ENCODE measurements at regions not wholly inside any gene's neighbourhood (a gene's known extent, or its start where the extent isn't known, plus 50 kb on each side); places are given as distances from the start of the nearest gene placed in this dataset.
A peak's percentile ranks its signal among the peaks of the same experiment; 100 is the strongest.

DNA sequence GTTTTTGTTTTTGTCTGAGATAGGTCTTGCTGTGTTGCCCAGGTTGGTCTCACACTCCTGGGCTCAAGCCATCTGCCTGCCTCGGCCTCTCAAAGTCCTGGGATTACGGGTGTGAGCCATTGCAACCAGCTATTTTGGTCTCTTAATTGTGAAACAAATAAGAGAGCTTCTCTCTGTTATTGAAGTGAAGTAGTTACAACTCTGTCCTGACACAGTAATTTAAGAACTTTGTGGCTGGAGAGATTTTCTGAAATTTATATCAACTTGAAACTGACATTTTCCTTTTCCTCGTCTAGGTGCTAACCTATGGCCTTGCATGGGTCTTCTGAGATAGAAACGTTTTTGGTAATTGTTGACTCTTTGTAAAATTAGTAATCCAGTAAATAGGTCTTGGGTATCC lies 122.1 kb upstream of the DOK5 start:
- H3F3A ChIP-seq (ENCODE audit: low read depth), result no peaks in the 10 kb centered on the region
- H3K79me2 ChIP-seq (ENCODE audit: low read depth), result no peaks in the 10 kb centered on the region
- H3K4me2 ChIP-seq, result no peak overlapping the region
- no peaks in the 10 kb centered on the region for H3K9me3 ChIP-seq (ENCODE audit: low read depth)
- peaks cover 5% of the 10 kb centered on the region for H3K4me1 ChIP-seq
- no peak overlapping the region for H3K9ac ChIP-seq
- Mint-ChIP-seq H3K4me3 (no peak overlapping the region), H3K27ac (no peak overlapping the region), H3K4me1 (peaks cover 11% of the 10 kb centered on the region), H3K9me3 (no peaks in the 10 kb centered on the region), H3K36me3 (no peaks in the 10 kb centered on the region), H3K27me3 (ENCODE audit: insufficient read depth, low read depth) (no peaks in the 10 kb centered on the region)
- no peaks in the 10 kb centered on the region for H4K20me1 ChIP-seq (ENCODE audit: low read depth)
- no peak overlapping the region for H3K27ac ChIP-seq
- no peaks in the 10 kb centered on the region for H3K27me3 ChIP-seq
- no peak for DNase-seq (ENCODE audit: low spot score)
- no peak overlapping the region for H2AFZ ChIP-seq (replicated peaks)
- H3K4me3 ChIP-seq, result no peak overlapping the region
- TF ChIP-seq EZH2 (IDR thresholded peaks at IDR 0.05) (no peak), EZH2phosphoT487 (IDR thresholded peaks at IDR 0.05) (no peak)
- TF ChIP-seq, protein P1, sequence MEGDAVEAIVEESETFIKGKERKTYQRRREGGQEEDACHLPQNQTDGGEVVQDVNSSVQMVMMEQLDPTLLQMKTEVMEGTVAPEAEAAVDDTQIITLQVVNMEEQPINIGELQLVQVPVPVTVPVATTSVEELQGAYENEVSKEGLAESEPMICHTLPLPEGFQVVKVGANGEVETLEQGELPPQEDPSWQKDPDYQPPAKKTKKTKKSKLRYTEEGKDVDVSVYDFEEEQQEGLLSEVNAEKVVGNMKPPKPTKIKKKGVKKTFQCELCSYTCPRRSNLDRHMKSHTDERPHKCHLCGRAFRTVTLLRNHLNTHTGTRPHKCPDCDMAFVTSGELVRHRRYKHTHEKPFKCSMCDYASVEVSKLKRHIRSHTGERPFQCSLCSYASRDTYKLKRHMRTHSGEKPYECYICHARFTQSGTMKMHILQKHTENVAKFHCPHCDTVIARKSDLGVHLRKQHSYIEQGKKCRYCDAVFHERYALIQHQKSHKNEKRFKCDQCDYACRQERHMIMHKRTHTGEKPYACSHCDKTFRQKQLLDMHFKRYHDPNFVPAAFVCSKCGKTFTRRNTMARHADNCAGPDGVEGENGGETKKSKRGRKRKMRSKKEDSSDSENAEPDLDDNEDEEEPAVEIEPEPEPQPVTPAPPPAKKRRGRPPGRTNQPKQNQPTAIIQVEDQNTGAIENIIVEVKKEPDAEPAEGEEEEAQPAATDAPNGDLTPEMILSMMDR (IDR thresholded peaks at IDR 0.05), result no peak
- H3K36me3 ChIP-seq, result no peaks in the 10 kb centered on the region

DNA sequence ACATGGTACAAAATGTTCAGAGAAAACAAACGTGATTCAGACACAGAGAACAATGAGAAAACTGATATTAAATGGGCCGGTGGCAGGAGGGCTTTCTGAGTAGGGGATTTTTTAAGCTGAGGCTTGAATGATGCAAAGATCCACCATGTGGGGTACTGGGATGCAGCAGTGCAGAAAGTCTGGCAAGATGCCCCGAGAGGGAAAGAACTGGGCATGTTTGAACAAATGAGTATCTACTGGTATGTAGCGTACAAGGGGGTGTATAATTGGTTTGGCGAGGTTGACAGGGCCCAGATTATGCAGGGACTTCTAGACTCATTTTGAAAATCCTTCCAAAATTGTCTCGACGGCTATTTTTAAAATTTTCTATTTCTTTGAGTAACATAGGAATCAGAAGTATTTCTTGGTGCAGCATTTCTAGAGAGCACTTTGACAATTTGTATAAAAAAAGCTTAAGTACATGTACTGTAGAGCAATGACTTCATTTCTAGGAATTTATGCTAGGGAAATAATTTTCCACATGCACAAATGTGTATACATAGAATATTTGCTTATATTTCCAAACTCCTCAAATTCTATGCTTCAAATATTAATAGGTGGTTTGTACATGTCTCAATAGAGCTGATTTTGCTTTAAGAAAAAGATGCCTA lies 119.6 kb upstream of the DOK5 start:
- Mint-ChIP-seq H3K27me3 (ENCODE audit: insufficient read depth, low read depth) (no peaks in the 10 kb centered on the region), H3K9me3 (peaks cover 2% of the 10 kb centered on the region), H3K36me3 (no peaks in the 10 kb centered on the region), H3K4me1 (peaks cover 11% of the 10 kb centered on the region), H3K27ac (no peak overlapping the region), H3K4me3 (no peak overlapping the region)
- no peak overlapping the region for H3K27ac ChIP-seq
- H3K9ac ChIP-seq, result no peak overlapping the region
- H3K36me3 ChIP-seq, result no peaks in the 10 kb centered on the region
- H3K4me2 ChIP-seq, result no peak overlapping the region
- H2AFZ ChIP-seq (replicated peaks), result no peak overlapping the region
- peaks cover 6% of the 10 kb centered on the region for H3K4me1 ChIP-seq
- H3F3A ChIP-seq (ENCODE audit: low read depth), result no peaks in the 10 kb centered on the region
- TF ChIP-seq EZH2phosphoT487 (IDR thresholded peaks at IDR 0.05) (no peak), EZH2 (IDR thresholded peaks at IDR 0.05) (no peak)
- TF ChIP-seq, protein P1 (IDR thresholded peaks at IDR 0.05), result no peak
- H3K4me3 ChIP-seq, result no peak overlapping the region
- no peak for DNase-seq (ENCODE audit: low spot score)
- H3K9me3 ChIP-seq (ENCODE audit: low read depth), result no peaks in the 10 kb centered on the region
- H4K20me1 ChIP-seq (ENCODE audit: low read depth), result no peaks in the 10 kb centered on the region
- H3K79me2 ChIP-seq (ENCODE audit: low read depth), result no peaks in the 10 kb centered on the region
- no peaks in the 10 kb centered on the region for H3K27me3 ChIP-seq

DNA sequence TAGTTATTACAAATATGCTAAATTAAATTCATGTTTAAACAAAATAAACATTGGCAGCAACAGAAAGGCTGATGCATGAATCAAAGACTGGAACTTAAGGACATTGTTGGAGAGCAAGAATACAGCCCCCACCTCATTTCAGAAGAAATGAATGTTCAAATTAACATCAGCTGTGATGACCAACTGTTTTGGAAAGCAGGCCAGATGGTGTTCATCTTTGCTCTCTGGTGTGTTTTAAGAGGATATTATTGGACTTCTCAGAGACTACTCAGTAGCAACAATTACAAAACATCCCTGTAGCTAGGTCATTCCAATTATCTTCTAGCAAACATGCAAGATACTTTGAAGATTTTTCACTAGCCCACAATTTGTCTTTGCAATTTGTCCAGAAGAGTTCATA lies 118.6 kb upstream of the DOK5 start:
- H3K27me3 Mint-ChIP-seq (ENCODE audit: insufficient read depth, low read depth), result no peaks in the 10 kb centered on the region
- H3F3A ChIP-seq (ENCODE audit: low read depth), result no peaks in the 10 kb centered on the region
- peaks cover 11% of the 10 kb centered on the region for H3K4me1 Mint-ChIP-seq
- no peaks in the 10 kb centered on the region for H3K36me3 Mint-ChIP-seq
- no peak for DNase-seq (ENCODE audit: low spot score)
- no peaks in the 10 kb centered on the region for H3K79me2 ChIP-seq (ENCODE audit: low read depth)
- no peak overlapping the region for H3K4me3 ChIP-seq
- peaks cover 2% of the 10 kb centered on the region for H3K9me3 Mint-ChIP-seq
- peak overlapping the region; percentile 13 for H2AFZ ChIP-seq (replicated peaks)
- no peak overlapping the region for H3K27ac Mint-ChIP-seq
- H3K27ac ChIP-seq, result no peak overlapping the region
- no peak overlapping the region for H3K9ac ChIP-seq
- H3K36me3 ChIP-seq, result no peaks in the 10 kb centered on the region
- no peaks in the 10 kb centered on the region for H3K27me3 ChIP-seq
- no peaks in the 10 kb centered on the region for H4K20me1 ChIP-seq (ENCODE audit: low read depth)
- H3K4me1 ChIP-seq, result peaks cover 6% of the 10 kb centered on the region
- TF ChIP-seq EZH2phosphoT487 (IDR thresholded peaks at IDR 0.05) (no peak), EZH2 (IDR thresholded peaks at IDR 0.05) (no peak)
- TF ChIP-seq, protein P1 (IDR thresholded peaks at IDR 0.05), result no peak
- H3K9me3 ChIP-seq (ENCODE audit: low read depth), result no peaks in the 10 kb centered on the region
- no peak overlapping the region for H3K4me3 Mint-ChIP-seq
- no peak overlapping the region for H3K4me2 ChIP-seq
